Islet of Langerhans (tissue), 1 donor: ENCODE measurements at regions not wholly inside any gene's neighbourhood (a gene's known extent, or its start where the extent isn't known, plus 50 kb on each side); places are given as distances from the start of the nearest gene placed in this dataset.
"Not testable (repeated sequence)": the region's sequence is repeated elsewhere in the genome, so short reads cannot be mapped to it uniquely, and the experiment has no call there.

Experiments
- FAIRE-seq: peaks from one replicate; lab custom pipeline; 2011; peaks lifted over from hg19 to GRCh38; lab: Jason Lieb, UNC

DNA sequence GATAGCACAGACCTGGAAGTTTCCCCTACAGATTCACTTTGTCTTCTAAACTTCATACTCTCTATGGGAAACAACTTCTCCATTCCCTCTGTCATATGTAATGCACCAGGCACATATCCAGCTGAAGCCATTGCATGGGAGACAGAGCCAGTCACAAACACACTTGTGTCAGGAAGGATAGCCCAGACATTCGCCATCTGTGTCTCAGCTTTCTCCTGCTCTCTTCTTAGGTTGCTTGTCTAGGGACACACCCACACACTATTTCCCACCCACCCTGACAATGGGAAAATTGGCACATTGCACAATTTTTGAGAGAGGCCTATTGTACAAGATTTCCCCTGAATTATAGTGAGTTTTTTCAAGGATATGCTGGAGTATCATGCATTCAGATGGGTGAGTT is 158.4 kb upstream of the MPDZ start:
- FAIRE-seq = no peak

DNA sequence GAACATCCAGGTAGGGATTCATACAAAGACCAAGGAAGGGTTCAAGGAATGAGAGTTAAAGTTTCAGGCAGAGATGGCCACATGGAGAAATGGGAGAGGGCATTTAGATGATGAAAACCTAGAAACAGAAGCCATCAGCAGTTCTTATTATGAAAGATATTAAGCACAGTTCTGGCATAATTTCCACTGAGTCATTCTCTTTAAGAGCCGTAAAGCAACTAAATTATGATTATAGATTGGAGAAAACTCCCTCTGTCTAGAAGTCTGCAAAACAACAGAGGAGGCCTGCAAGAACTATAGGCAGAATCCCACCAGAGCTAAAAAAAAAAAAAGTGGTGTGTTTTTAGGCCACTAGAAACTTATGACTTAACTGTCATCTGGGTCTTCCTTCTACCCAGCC is 157.1 kb upstream of the MPDZ start:
- FAIRE-seq = no peak

DNA sequence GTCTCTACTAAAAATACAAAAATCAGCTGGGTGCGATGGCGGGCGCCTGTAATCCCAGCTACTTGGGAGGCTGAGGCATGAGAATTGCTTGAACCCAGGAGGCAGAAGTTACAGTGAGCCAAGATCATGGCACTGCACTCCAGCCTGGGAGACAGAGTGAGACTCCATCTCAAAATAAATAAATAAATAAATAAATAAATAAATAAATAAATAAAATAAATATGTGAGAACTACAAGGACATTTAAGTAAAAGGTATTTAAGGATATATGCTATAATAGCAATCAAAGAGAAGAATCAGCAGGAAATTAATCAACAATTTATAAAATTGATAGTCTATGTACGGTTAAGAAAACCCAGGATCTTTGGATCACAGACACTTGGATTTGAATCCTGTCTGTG is 154.0 kb upstream of the MPDZ start:
- FAIRE-seq = not testable (repeated sequence)

DNA sequence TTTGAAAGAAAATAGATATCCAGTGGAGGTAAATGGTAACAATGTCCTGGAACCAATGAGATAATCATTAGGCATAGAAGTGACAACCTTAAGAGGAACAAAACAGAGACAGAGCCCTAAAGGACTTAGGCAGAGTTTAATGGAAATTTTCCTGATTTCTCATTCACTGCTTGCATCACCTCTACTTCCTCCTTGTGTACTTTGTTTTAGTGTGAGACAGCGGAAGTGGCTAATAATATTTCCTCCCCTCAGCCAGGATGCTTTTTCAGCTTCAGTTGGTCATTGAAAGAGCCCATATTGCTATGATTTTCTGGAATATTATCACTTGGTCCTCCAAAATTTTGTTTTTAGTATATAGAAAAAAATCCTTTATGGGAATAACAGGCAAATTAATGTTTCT is 153.4 kb upstream of the MPDZ start:
- no peak for FAIRE-seq

DNA sequence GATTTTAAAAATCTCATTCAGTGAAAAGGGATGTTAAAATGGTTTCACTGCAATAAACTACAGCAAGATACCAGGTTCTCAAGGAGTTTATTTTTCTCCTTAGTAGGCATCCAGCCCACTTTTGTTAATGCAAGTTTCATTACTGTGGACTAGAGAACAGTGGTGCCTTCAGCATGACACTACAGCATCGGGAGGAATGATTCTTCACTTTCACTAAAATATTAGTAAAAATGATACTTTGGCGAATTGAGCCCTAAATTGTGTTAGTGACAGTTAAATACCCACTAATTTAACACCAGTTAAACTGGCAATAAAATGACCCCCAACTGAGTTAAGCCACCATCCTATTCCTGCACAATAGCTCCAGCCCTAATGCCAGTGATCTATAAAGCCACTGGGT is 152.2 kb upstream of the MPDZ start:
- no peak for FAIRE-seq

DNA sequence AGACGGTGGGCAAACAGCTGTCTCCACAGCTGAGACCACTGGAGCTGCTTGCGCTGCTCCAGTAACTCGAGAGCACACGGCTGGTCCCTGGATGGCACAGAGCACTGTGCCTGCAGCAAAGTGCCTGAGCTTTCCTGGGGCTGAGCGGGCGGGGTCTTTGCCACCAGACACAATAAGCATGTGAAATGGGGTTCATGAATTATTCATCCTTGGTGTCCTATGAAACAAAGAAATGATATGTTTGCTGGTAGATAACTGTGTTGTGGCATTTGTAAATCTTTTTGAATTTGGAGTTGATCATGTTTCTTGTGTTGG is 151.7 kb upstream of the MPDZ start:
- no peak for FAIRE-seq

DNA sequence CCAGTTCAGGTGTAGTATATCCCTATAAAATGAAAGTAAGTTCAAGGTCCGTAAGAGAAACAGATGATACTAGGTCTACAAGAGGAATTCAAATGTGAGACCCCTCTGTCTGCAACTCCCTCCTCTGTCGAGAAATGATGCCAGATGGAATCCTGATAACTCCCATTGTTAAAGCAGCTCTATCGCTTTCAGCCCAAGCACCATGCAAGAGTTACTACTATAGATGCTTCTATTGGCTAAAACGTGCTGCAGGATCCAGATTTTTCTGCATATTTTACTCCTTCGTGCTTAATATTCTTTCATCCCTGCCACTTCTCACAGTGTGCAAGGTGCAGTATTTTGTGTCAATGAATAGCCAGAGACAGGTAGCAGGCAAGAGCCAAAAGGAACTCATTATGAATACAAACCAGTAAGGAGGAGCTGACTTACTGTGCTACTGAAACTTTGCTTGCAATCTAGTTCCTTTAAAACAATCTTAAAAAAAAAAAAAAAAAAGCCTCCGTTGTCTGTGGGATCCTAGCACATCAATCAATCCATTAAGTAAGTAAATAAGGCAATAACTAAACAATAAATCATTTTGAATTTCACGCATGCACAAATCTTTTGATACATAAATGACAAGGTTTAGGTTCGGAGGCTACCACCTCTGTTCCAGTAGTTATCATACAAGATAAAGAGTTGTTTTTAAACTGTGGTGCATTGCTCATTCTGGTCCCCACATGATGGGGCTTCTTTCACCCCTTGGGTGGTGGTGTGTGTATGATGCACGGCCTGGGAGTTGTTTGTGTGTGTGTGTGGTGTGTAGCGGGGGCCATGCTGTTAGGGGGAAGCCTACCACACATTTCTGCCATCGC is 151.1 kb upstream of the MPDZ start:
- FAIRE-seq = no peak

DNA sequence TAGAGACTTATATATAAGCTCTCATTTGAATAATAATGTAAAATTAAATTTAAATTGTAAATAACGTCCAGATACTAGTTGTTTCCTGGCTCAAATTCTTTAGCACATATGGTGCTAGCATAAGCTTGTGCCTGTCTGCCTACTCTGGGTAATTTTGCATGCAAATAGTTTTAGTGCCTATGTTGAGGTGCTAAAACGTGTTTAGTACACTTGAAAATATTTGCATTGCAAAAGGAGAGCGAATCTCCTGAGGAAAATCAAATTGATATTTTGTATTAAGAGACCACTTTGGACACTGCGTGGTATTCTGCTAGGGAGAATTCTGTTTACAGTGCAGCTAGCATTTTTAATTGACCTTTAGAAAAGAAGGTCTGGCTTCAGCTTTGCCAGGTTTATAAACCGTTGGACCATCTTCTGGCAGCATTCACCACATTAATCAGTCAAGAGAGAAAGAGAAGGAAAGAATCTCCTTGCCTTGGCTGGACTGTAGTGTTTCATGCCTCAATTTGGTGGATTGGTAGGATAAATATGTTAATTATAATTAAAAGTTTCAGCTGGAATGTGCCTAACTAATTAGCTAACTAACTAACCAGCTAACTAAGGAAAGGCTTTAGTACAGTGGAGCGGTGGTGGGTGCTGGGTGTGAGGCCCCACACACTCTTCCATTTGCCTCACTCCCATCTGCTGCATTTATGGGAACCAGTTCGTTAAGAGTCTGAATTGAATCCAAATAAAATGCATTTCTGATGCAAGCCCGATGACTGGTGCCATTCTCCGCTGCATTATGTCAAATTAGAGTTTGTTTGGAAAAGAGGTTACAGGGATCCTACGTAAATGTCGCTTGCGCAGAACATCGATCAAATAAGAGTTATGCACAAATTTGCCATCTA is 150.1 kb upstream of the MPDZ start:
- FAIRE-seq = no peak

DNA sequence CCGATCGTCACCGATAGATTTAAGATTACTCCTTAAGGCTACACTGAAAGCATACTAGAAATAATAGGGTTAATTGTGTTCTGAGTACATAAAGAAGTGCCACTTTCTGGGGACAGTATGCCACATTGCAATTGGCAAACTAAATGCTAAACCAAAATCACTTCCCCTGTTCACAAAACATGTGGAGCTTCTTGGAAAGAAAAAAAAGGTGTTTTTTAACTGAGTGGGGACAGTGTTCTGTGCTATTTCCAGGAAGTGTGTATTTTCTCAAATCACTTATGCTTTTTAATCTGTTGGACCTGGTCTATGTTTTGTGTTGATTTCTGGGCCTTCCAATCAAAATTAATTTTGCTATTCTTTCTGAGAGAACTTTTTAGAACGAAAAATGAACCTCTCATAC is 149.3 kb upstream of the MPDZ start:
- no peak for FAIRE-seq

DNA sequence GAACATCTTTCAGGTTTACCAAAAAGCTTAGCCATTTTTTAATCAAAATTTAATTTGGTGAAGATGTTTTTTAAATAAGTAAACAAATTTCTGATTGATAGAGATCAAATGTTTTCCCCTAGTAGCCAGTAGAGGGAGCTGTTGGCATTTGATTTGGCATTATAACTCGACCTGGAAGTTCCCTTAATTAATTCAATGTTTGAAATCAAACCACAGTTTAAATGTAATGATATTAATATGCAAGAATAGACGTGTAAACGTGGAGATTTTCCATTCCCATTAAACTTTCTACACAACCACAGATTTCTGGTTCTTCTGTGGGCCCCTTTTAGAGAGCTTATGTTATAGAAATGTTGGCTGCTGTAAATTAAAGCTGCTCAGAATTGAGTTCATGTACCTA is 148.1 kb upstream of the MPDZ start:
- FAIRE-seq = peak; percentile 97

DNA sequence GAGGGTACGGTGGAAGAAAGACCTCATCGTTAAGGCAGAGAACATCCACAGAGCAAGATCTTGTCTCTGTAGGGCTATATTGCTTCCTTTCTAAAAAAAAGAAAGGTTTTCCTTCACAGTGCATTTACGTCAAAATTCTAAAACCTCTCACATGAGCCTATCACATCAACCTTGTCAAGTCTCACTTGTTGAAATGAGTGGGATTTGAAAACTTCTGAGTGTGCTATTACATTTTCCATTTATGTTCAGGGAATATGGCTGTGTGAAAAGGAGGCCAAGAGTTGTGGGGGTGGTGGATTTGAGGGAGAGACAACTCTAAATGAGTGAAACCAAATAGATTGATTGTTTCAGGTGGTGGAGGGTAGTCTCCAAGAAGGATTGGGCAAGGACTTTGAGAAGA is 147.1 kb upstream of the MPDZ start:
- FAIRE-seq = no peak

DNA sequence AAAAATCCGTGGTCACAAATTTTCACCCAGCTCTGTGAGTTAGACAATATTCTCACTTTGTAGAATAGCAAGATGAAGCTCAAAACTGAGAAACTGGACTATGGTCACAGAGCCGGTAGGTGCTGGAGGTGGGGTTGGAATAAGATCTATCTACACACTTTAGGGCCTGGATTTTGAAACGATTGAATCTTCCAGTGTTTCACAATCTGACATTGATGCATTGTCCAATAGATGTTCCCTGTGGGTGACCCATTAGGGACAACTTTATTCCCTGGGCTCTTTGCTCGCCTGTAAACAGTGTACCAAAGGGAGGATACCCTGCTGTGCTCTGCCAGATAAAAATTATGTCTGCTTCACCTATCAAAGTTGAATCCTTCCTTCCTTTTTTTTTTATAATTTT is 145.4 kb upstream of the MPDZ start:
- FAIRE-seq = no peak

DNA sequence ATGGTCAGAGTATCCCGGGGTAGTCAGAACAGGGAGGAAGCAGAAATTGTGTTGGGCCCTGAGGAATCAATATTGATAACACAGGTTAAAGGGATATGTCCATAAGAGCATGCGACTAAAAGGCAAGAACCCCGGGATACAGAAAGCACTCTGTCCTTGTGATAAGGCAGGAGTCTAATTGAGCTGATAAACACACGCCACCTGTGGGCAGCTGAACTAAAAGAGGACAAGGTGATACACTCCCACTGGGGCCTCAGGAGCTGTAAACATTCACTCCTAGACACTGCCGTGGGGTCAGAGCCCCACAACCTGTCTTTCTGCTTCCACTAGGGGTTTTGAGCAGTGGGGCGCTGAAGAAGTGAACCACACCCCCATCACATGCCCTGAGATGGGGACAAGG is 144.7 kb upstream of the MPDZ start:
- FAIRE-seq = no peak

DNA sequence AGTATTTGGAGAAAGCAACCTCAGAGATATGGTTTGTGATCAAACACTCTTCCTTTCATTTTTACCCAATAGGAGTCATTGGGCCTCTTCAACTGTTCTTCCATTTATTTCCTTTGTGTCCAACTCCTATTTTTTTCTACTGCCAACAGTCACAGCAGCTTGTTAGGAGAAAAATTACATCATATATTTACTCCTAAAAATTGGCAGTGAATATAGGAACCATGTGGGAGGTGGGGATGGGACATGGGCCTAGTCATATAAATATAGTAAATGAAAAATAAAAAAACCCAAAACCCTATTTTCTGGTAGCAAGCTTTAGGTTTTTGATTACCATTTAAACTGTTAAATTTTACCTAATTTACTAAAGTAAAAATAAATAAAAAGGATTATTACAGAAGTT is 134.9 kb upstream of the MPDZ start:
- FAIRE-seq = no peak

DNA sequence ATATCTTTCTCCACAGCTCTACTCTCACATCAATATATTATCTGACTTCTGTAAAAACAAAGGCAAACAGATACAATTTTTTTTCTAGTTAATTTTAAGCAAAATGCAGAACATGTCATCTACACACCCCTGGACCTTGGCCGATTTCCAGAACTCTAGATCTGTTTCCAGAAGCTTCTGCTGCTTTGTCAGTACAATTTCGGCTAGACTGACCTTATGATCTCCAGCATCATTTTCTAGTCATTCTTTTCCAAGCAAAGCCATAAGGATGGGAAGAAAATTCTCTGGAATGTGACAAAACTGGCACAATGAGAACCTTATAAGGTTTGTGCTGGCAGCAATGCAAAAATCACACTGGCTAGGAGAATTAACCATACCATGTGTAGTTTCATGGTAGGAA is 132.8 kb upstream of the MPDZ start:
- FAIRE-seq = no peak

DNA sequence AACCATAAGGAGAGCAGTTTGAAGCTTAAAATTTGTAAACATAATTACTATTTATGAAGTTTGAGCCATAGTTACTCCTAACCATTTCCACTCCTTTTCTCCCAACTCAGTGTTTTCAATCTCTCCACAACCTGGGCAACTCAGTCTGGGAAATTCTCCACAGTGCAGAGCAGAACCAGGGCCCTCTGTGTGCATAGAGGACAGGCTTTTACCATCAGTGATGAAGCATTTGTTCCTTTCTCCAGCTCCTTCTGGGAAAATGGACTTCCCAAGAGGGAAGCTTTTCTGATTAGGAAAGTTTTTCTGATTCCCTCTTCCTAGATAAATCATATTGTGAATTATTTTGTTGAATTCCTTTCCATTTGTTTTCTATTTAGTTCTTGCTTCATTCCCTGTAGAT is 132.3 kb upstream of the MPDZ start:
- no peak for FAIRE-seq

DNA sequence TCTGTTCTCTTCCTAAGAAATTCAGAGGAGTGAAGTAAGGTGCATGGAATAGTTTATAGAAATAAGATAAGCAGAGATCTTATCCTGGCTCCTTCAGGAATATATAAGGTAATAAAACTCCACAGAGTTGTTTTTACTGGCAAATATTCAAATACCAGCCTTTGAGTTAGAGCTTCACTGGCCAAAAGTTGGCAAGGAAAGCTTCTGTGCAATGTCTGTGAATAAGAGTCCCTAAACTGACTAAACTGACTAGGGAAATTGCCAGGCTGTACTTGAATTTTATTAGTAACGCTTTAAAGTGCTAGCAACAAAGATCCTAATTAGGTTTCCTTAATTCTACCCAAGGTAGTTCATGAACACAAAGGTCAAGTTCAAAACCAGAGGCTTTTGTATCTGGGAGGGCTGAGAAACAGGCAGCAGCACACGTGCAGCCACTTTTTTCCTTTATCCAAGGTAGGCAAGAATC is 131.1 kb upstream of the MPDZ start:
- FAIRE-seq = no peak

DNA sequence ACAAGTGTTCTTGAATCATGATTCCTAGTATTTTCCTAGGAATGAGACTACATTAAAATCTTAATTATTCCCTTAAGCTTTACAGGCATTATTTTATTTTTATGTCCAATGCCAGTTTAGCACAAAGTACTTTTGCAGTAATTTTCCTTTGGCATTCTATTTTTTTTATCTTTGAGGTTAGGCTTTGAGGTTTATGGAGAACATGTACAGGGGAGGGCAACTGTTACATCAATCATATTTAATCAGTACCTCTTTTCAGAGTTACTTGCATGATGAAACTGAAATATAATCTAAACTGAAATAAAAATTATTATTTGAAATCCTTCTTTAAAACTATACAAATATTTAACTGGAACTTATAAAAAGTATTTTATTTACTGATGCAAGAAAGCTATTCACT is 118.2 kb upstream of the MPDZ start:
- FAIRE-seq = no peak

DNA sequence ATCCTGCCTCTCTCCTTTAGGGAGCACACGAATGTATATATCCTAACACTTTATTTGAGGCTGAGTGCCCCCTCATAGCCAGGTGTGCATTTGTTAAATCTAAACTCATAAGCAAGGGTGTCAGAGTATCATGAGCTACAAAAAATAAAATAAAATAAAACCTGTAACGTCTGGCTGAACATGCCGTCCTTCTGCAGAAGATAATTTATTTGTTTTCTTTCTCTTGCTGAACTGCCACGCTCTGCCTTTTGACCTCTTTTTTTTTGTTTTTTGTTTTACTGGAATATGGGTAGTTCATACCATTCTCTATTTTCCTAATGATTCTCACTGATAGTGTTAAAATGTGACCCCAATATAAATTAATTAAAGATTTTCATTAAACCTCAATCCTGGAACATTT is 117.7 kb upstream of the MPDZ start:
- FAIRE-seq = no peak

DNA sequence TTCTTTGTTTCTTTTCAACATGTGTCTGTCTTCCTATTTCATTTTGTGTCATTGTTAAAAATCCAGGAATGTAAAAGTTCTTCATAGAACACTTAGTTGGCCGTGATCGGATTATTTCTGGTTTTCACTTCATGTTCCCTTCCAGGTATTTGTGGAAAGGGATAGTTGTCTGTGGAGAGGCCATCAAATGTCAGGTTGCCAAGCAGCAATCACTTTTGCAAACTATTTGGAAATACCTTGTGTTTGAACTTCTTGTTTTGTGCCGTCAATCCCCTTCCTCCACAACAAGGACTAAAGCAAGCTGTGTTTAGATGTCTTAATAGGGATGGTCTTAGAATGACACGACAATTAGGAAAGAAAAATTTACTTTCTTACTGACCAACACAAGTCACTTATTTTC is 116.9 kb upstream of the MPDZ start:
- FAIRE-seq = no peak

DNA sequence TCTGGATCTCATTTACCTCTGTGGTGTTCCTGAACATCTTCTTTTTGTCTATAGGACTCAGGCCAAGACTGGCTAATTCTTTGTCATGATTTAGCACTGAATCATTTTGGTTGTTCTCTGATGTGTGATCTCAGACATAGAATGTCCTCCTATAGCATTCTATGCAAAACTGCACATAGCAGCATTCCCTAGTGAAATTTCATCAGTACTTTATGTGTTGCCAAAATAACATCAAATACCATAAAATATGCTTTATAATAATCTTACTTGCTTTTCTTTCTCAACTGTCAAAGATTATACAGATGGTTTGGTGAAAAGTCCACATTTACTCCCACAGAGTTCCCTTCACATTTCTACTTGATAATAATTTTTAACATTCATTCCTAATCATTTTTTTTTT is 115.7 kb upstream of the MPDZ start:
- no peak for FAIRE-seq

DNA sequence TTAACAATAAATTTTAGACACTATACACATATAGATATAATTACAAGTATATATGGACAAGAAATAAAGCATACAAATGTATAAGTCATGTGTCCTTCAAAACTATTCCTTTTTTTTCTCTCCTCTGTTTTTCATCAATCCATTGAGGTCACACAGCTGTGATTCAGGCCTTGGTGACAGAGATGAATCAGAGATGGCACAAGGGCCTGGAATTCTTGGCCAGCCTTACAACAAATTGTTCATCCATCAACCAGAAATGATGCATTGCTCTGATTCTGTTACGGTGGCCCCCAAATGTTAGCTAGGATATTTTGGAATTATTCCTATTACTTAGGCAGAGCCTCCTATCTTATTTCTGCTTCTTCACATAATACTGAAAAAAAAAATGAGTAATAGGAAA is 108.7 kb upstream of the MPDZ start:
- no peak for FAIRE-seq

DNA sequence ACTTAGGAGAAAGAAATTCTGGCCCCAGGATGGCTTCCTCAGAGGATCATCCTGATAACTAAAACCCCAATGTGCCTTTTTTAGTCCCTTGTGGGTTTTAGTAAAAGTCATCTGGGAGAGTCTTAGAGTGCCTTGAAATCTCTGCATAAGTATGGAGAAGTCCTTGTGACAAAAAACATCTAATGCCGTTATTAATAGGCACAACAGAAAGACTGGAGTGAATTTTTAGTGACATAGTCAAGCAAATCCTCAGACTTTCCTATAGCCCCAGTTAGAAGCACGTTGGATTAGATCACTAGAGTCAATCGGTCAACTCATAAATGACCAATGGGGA is 108.2 kb upstream of the MPDZ start:
- no peak for FAIRE-seq
